LNCAP (cell line): ENCODE measurements at regions not wholly inside any gene's neighbourhood (a gene's known extent, or its start where the extent isn't known, plus 50 kb on each side); places are given as distances from the start of the nearest gene placed in this dataset.

Experiments used
- CTCF ChIP-seq: fragments of 450-650 bp; IDR thresholded peaks from 2 replicates; pipeline ENCODE4 v1.5.1; 2017; ENCODE audit warnings: mild to moderate bottlenecking

- no peak for TF ChIP-seq CTCF
These were observed 370.6 kb downstream of the AACS start for GRCh38 chr12:125435871-125436270.

- no peak for TF ChIP-seq CTCF
These were observed 371.5 kb downstream of the AACS start for GRCh38 chr12:125436686-125437085.

DNA sequence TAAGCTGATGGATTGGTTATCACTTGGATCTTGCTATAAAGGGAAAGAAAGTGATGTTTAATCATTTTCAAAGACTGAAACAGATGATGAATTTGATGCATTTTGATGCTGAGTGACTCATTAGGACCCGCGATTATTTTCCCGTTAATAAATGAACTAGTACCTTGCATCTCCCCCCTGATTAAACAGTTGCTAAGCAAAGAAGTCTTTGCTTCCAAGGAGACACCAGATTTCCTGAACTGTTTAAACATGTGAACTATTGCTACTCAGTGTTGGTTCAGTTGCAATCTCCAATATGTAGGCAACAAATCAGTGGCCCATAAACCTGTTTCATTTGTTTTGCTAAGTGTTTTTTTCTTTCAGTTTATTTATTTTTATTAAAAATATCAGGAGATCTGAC, 375.2 kb downstream of the AACS start:
- TF ChIP-seq CTCF = no peak

GRCh38 chr12:125443341-125443740, 378.1 kb downstream of the AACS start:
- TF ChIP-seq CTCF = no peak

DNA sequence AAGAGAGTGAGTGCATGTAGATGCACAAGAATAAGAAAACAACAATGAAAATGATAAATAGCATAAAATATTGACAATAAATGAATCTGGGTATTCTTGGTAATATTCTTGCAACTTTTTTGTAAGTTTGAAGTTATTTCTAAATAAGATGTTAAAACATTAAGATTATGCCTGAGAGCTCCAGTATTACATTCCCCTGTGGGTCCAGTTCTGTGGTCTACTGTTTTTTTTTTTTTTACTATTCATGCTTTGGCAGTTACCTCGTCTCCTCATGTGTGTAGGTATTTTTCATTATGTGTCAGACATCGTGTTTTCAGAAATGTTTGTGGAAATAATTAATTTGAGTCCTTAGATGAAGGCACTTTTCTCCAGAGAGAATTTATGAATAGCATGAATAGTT, 386.2 kb downstream of the AACS start:
- no peak for TF ChIP-seq CTCF

DNA sequence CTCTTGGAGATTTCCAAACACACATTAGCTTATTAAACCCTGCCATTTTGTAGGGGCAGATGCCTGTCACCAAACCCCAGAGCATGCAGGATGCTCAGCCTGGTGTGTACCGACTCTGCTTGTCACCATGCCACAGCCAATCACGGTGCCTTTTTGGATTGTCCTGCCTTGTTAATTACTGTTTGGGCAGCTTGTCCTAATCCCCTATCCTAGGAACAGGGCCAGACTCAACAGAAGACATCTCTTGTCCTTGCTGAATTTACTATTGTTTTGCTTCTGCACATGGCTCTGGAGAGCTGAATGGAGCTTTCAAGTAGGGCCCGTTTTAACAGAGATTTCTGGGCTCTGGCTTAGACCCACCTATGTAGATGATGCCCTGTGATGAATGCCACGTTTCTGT, 388.5 kb downstream of the AACS start:
- no peak for TF ChIP-seq CTCF

- TF ChIP-seq CTCF = no peak
These were observed 389.1 kb downstream of the AACS start for GRCh38 chr12:125454291-125454690.

DNA sequence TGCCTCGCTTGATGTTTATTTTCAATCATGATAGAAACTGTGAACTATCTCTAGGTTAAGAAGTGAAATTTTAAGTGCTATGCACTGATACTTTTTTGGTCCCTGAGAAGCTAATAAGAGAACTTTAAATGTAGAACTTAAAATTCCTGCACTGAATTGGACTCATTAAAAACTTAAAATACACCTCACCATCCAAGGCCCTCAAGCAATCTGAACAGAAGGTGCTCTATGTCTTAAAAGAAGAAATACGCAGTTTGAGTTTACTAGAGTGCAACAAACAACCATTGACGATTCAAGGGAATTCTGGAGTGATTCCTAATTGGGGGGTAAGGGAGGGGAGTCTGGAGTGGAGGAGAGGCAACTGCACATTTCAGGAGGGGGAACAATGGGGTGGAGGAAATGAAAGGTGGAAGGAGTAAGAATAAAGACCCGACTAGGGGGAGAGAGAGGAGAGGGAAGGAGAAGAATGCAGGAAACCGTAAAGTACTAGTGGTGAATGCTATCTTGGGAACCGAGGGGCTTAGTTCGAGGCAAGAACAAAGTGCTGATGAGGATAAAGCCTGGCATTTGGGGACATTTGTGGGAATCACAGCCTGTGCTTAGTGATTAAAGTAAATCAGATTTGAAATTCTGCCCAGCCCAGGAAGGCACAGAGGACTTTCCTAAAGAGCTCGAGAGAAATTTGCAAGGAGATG, 389.7 kb downstream of the AACS start:
- TF ChIP-seq CTCF = no peak
